NB4 (cell line): ENCODE measurements at regions not wholly inside any gene's neighbourhood (a gene's known extent, or its start where the extent isn't known, plus 50 kb on each side); places are given as distances from the start of the nearest gene placed in this dataset.

Experiments used
- DNase-seq: peaks from one replicate; pipeline ENCODE4 v3.0.0; 2010; ENCODE audit warnings: low read depth
- H3K4me3 ChIP-seq: one replicate; pipeline ENCODE4 v1.5.1; 2011; ENCODE audit warnings: mild to moderate bottlenecking, low read depth, low read length, moderate library complexity
- CTCF ChIP-seq: IDR thresholded peaks from one replicate; pipeline ENCODE4 v1.5.1; 2012; ENCODE audit warnings: low read depth, low read length
- MAX ChIP-seq: IDR thresholded peaks from 2 replicates; pipeline ENCODE4 v1.6.1; 2011; ENCODE audit warnings: low read depth, low read length
- MYC ChIP-seq: IDR thresholded peaks from 2 replicates; pipeline ENCODE4 v1.6.1; 2011; ENCODE audit warnings: low read depth, low read length
- POLR2A ChIP-seq: IDR thresholded peaks from 2 replicates; pipeline ENCODE4 v1.6.1; 2011; ENCODE audit warnings: mild to moderate bottlenecking; ENCODE audit not compliant: insufficient read length; ENCODE audit errors: extremely low read depth

- TF ChIP-seq MAX: no peak
- TF ChIP-seq POLR2A: no peak
- no peak for TF ChIP-seq CTCF
- TF ChIP-seq MYC: no peak
- H3K4me3 ChIP-seq: no peak overlapping the region
- no peak for DNase-seq
These were observed 180.1 kb downstream of the NUFIP1 start for GRCh38 chr13:44809190-44809589.

- DNase-seq: no peak
- TF ChIP-seq CTCF: no peak
- TF ChIP-seq MYC: no peak
- TF ChIP-seq MAX: no peak
- no peak for TF ChIP-seq POLR2A
These were observed 181.1 kb downstream of the NUFIP1 start for GRCh38 chr13:44808185-44808584.

GRCh38 chr13:44807449-44808034 lies 181.7 kb downstream of the NUFIP1 start:
- TF ChIP-seq MYC: no peak
- no peak for TF ChIP-seq POLR2A
- TF ChIP-seq MAX: no peak
- TF ChIP-seq CTCF: no peak
- DNase-seq: no peak
- no peak overlapping the region for H3K4me3 ChIP-seq

More at GRCh38 chr13:44808185-44808584, 181.1 kb downstream of the NUFIP1 start:
- H3K4me3 ChIP-seq: no peak overlapping the region

- DNase-seq: no peak
- no peak for TF ChIP-seq MAX
- TF ChIP-seq CTCF: no peak
- no peak for TF ChIP-seq MYC
- no peak for TF ChIP-seq POLR2A
- no peak overlapping the region for H3K4me3 ChIP-seq
These were observed 182.4 kb downstream of the NUFIP1 start for GRCh38 chr13:44806826-44807225.

- TF ChIP-seq POLR2A (no peak), MAX (no peak), MYC (no peak), CTCF (no peak)
- H3K4me3 ChIP-seq: no peak overlapping the region
- DNase-seq: no peak
These were observed 183.7 kb downstream of the NUFIP1 start for GRCh38 chr13:44805585-44805984.

- DNase-seq: no peak
- no peak overlapping the region for H3K4me3 ChIP-seq
- TF ChIP-seq MAX: no peak
These were observed 185.9 kb downstream of the NUFIP1 start for GRCh38 chr13:44803390-44803789.
